Right lobe of liver (tissue), 6 donors: ENCODE measurements at regions not wholly inside any gene's neighbourhood (a gene's known extent, or its start where the extent isn't known, plus 50 kb on each side); places are given as distances from the start of the nearest gene placed in this dataset.

Experiments used
- ATAC-seq, 4 donors: fragments of 200-7000 bp; cut with Tn5 transposase; one replicate each; pipeline ENCODE4 v1.9.1; 2020; ENCODE audit warnings: mild to moderate bottlenecking in 4 of 4, moderate library complexity in 4 of 4
- DNase-seq, 3 donors: peaks; one replicate each; pipeline ENCODE4 v3.0.0-alpha.2; 2020
- H3K27ac ChIP-seq, 3 donors: fragments of 200-600 bp; one replicate each; pipeline ENCODE4 v1.8.0; 2022
- H3K27me3 ChIP-seq, 2 donors: fragments of 200-600 bp; one replicate each; pipeline ENCODE4 v1.8.0; 2022
- H3K36me3 ChIP-seq, 4 donors: fragments of 200-600 bp; sonication (generic) in 1 of 4; one replicate each; pipeline versions ENCODE4 v1.5.1 to v1.8.0; 2017 to 2022; ENCODE audit warnings: control low read depth in 1 of 4
- H3K4me1 ChIP-seq, 4 donors: fragments of 200-600 bp; sonication (generic) in 1 of 4; one replicate each; pipeline versions ENCODE4 v1.5.1 to v1.8.0; 2017 to 2022; ENCODE audit warnings: control low read depth in 1 of 4
- H3K4me3 ChIP-seq, 3 donors: fragments of 200-600 bp; one replicate each; pipeline ENCODE4 v1.8.0; 2022
- H3K9me3 ChIP-seq, 4 donors: fragments of 200-600 bp; sonication (generic) in 1 of 4; one replicate each; pipeline versions ENCODE4 v1.5.1 to v1.8.0; 2017 to 2022; ENCODE audit warnings: control low read depth in 1 of 4
- POLR2A ChIP-seq: fragments of 450-650 bp; IDR thresholded peaks from one replicate; pipeline ENCODE4 v1.6.1; 2017; ENCODE audit warnings: antibody characterized with exemption, mild to moderate bottlenecking
- WGBS: methylation state at CpG from one replicate; pipeline ENCODE4 v1.1.6; 2018; ENCODE audit warnings: low coverage, low lambda C conversion rate; ENCODE audit not compliant: insufficient coverage; ENCODE audit errors: missing lambda C conversion rate; 5-methylcytosine and 5-hydroxymethylcytosine counted together
- intact Hi-C, 2 donors: fragments of 100-400 bp; cut with DNase I; formaldehyde crosslinking; loops; one replicate each; pipeline versions ENCODE4 v1.11.2 to v1.14.1; 2022
- TF ChIP-seq, protein P1 (sequence below), 4 donors: fragments of 200-600 bp in 3 of 4; fragments of 450-650 bp in 1 of 4; IDR thresholded peaks; one replicate each; pipeline versions ENCODE4 v1.5.1 to v1.8.0; 2016 to 2022; ENCODE audit warnings: antibody characterized with exemption in 4 of 4, mild to moderate bottlenecking in 2 of 4
- donor health status: DM: no; HTN: yes; CAD: no.
- donor health status: DM: no; HTN: no; CAD: no.
- donor health status: DM: no; HTN: no; CAD: no.
- donor health status: DM: no; HTN: yes; CAD: no.
- donor health status: DM: no; HTN: yes; CAD: no.

DNA sequence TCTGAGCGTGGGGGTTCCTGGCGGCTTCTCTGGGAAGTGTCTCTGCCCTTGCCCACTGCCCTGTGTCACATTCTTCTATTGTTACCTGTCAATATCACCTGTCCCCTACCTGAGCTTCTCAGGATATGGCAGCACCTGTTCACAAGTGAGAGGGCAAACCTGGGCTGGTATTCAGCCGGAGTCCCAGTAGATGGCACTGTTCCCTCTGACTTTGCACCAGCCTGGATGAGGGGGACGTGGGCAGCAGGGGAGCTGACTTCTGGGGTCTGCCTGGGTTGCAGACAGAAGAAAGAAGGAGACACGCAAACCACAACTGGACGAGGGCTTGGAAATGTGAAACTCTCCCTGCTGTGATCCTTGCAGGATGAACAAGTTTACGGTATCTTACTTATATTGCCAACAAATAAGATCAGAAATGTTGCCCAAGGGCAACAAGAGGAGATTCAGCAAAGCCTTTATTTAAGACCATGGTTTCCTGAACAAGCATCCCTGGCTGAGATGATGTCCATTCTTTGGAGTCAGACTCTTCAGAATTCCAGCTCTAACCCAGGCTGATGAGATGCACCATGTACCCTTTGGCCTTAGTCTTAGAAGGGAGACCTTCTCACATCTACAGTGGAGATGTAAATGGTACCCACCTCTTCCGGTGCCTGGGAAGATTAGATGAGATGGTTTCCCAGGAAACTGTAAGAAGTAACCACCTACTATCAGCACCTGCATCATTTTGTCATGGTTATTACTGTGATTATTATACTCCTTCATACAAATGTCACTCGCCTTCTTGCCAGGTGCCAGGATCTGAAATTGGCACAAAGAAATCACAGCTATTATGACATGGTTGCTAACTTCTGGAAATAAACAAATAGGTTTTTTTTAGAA is 400.0 kb upstream of the CDH4 start:
- TF ChIP-seq POLR2A, result no peak
- TF ChIP-seq, protein P1, sequence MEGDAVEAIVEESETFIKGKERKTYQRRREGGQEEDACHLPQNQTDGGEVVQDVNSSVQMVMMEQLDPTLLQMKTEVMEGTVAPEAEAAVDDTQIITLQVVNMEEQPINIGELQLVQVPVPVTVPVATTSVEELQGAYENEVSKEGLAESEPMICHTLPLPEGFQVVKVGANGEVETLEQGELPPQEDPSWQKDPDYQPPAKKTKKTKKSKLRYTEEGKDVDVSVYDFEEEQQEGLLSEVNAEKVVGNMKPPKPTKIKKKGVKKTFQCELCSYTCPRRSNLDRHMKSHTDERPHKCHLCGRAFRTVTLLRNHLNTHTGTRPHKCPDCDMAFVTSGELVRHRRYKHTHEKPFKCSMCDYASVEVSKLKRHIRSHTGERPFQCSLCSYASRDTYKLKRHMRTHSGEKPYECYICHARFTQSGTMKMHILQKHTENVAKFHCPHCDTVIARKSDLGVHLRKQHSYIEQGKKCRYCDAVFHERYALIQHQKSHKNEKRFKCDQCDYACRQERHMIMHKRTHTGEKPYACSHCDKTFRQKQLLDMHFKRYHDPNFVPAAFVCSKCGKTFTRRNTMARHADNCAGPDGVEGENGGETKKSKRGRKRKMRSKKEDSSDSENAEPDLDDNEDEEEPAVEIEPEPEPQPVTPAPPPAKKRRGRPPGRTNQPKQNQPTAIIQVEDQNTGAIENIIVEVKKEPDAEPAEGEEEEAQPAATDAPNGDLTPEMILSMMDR (IDR thresholded peaks at IDR 0.05), result peak in 2 of 4 donors; percentile 7 to 36
- intact Hi-C loops, result no loop called here
- ATAC-seq, result no peak

DNA sequence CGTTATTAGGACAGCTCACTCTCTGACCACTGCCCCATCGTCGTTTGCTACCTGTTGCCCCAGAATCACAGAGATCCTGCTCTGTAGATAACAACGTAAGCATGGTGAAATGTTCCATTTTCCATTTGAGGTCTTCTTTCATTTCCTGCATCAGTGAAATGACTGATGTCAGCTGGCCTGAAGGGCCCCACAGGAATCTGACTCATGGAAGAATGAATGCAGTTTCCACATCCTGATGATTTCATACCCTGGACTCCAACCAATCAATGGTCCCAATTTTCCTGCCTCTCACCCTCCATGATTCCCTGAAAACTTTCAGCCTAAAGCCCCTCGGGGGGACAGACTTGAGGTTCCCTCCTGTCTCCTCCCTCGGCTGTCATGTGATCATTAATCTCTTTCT is 394.4 kb upstream of the CDH4 start:
- DNase-seq (no peak), ATAC-seq (no peak)
- Histone ChIP-seq H3K4me1 (no peaks in the 10 kb centered on the region), H3K4me3 (no peak overlapping the region), H3K36me3 (no peaks in the 10 kb centered on the region), H3K9me3 (no peaks in the 10 kb centered on the region), H3K27ac (no peak overlapping the region), H3K27me3 (no peaks in the 10 kb centered on the region)
- no peak for TF ChIP-seq POLR2A
- TF ChIP-seq, protein P1 (IDR thresholded peaks at IDR 0.05), result no peak
- 34% methylated on average over 3 of the region's 6 CpGs for WGBS
- intact Hi-C loops, result no loop called here

More for the DNA sequence above, 400.0 kb upstream of the CDH4 start:
- H3K4me3 ChIP-seq, result no peak overlapping the region
- WGBS, result 20% methylated on average over 9 of the region's 9 CpGs
- H3K27me3 ChIP-seq, result no peaks in the 10 kb centered on the region
- H3K4me1 ChIP-seq, result no peaks in the 10 kb centered on the region
- no peak overlapping the region for H3K27ac ChIP-seq
- no peaks in the 10 kb centered on the region for H3K36me3 ChIP-seq
- no peak for DNase-seq
- no peaks in the 10 kb centered on the region for H3K9me3 ChIP-seq

DNA sequence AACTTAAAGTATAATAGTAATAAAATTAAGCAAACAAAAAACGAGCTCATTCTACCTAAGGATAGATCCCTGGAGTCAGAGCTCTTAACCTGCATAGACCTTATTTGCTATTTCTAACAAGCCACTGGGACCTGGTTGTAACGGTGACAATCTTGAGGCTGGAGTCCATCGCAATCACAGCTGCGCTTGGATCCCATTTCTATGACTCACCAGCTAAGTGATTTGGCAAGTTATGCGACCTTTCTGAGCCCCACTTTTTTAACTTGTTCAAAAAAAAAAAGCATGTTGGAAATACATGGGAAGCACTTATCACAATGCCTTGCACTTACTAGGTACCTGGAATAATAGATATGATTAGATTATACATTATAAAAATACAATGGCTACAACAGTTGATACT is 389.5 kb upstream of the CDH4 start:
- H3K36me3 ChIP-seq, result no peaks in the 10 kb centered on the region
- 69% methylated on average over 5 of the region's 5 CpGs for WGBS
- DNase-seq (no peak), ATAC-seq (no peak)
- intact Hi-C loops, result no loop called here
- H3K4me3 ChIP-seq, result no peak overlapping the region
- no peak for TF ChIP-seq POLR2A
- TF ChIP-seq, protein P1 (IDR thresholded peaks at IDR 0.05), result no peak
- no peaks in the 10 kb centered on the region for H3K9me3 ChIP-seq
- no peaks in the 10 kb centered on the region for H3K27me3 ChIP-seq
- H3K4me1 ChIP-seq, result no peaks in the 10 kb centered on the region
- H3K27ac ChIP-seq, result no peak overlapping the region

DNA sequence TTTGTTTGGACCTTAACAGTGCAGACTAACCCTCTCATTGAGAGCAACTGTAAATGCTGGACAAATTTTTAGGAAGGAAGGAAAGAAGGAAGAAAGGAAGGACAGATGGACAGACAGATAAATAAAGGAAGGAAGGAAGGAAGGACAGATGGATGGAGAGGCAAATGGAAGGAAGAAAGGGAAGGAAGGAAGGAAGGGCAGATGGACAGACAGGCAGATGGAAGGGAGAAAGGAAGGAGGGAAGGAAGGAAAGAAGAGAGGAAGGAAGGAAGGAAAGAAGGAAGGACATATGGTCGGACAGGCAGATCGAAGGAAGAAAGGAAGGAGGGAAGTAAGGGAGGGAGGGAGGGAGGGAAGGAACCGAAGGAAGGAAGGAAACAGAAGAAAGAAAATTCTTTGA is 388.5 kb upstream of the CDH4 start:
- no peaks in the 10 kb centered on the region for H3K27me3 ChIP-seq
- intact Hi-C loops, result no loop called here
- H3K4me1 ChIP-seq, result no peaks in the 10 kb centered on the region
- no peak for ATAC-seq
- H3K9me3 ChIP-seq, result no peaks in the 10 kb centered on the region
- no peak overlapping the region for H3K27ac ChIP-seq
- H3K4me3 ChIP-seq, result no peak overlapping the region
- no peak for DNase-seq
- WGBS, result 46% methylated on average over 2 of the region's 3 CpGs
- TF ChIP-seq, protein P1 (IDR thresholded peaks at IDR 0.05), result no peak
- TF ChIP-seq POLR2A, result no peak
- no peaks in the 10 kb centered on the region for H3K36me3 ChIP-seq
